Peyer's patch (tissue), 4 donors: ENCODE measurements at regions not wholly inside any gene's neighbourhood (a gene's known extent, or its start where the extent isn't known, plus 50 kb on each side); places are given as distances from the start of the nearest gene placed in this dataset.

ENCODE experiments used
- DNase-seq, 3 donors: peaks; one replicate each; pipeline ENCODE4 v3.0.0-alpha.2; 2017 to 2019
- H3K27ac ChIP-seq, 4 donors: fragments of 200-600 bp; sonication (generic); one replicate each; pipeline ENCODE4 v1.5.1; 2016 to 2019
- H3K27me3 ChIP-seq, 2 donors: fragments of 200-600 bp; sonication (generic); one replicate each; pipeline ENCODE4 v1.5.1; 2019
- H3K36me3 ChIP-seq, 3 donors: fragments of 200-600 bp; sonication (generic); one replicate each; pipeline ENCODE4 v1.5.1; 2016 to 2019
- H3K4me1 ChIP-seq, 4 donors: fragments of 200-600 bp; sonication (generic); one replicate each; pipeline ENCODE4 v1.5.1; 2016 to 2019
- H3K4me3 ChIP-seq, 4 donors: fragments of 200-600 bp; sonication (generic); 1 replicate in 3 of 4; 2 replicates in 1 of 4; pipeline ENCODE4 v1.5.1; 2016 to 2019; ENCODE audit warnings: mild to moderate bottlenecking in 1 of 4
- H3K9me3 ChIP-seq, 4 donors: fragments of 200-600 bp; sonication (generic); one replicate each; pipeline ENCODE4 v1.5.1; 2016 to 2019; ENCODE audit warnings: mild to moderate bottlenecking in 1 of 4
- POLR2A ChIP-seq, 2 donors: fragments of 450-650 bp; IDR thresholded peaks; one replicate each; pipeline ENCODE4 v1.5.1; 2017; ENCODE audit warnings: antibody characterized with exemption in 2 of 2, mild to moderate bottlenecking in 2 of 2, moderate library complexity in 2 of 2
- TF ChIP-seq, protein P1 (sequence below), 6 experiments: fragments of 450-650 bp in 4 of 6; fragments of 200-600 bp in 2 of 6; sonication (generic) in 1 of 6; IDR thresholded peaks; one replicate each; pipeline ENCODE4 v1.5.1; 2017 to 2019; ENCODE audit warnings: antibody characterized with exemption in 6 of 6, mild to moderate bottlenecking in 3 of 6, moderate library complexity in 1 of 6

DNA sequence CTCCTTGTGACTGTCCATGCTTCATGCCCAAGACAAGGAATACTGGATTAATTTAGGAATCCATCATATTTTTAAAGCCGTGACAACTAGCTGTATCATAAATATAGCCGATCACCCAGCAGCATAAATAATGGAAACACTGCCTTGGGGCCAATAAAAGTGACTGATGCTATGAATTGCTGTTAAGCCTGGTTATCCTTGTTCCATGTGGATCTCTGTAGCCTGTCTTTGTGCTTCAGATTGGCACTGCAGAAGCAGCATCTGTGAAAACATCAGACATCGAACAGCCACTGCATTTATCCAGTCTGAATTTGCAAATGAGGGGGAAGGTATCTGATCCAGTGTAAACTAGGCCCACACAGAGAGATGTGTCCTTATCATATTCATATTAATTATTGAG, 1181.8 kb downstream of the SORCS1 start:
- no peaks in the 10 kb centered on the region for H3K27me3 ChIP-seq
- H3K27ac ChIP-seq: no peak overlapping the region
- no peak overlapping the region for H3K4me3 ChIP-seq
- DNase-seq: no peak
- TF ChIP-seq POLR2A (IDR thresholded peaks at IDR 0.05): no peak
- TF ChIP-seq, protein P1, sequence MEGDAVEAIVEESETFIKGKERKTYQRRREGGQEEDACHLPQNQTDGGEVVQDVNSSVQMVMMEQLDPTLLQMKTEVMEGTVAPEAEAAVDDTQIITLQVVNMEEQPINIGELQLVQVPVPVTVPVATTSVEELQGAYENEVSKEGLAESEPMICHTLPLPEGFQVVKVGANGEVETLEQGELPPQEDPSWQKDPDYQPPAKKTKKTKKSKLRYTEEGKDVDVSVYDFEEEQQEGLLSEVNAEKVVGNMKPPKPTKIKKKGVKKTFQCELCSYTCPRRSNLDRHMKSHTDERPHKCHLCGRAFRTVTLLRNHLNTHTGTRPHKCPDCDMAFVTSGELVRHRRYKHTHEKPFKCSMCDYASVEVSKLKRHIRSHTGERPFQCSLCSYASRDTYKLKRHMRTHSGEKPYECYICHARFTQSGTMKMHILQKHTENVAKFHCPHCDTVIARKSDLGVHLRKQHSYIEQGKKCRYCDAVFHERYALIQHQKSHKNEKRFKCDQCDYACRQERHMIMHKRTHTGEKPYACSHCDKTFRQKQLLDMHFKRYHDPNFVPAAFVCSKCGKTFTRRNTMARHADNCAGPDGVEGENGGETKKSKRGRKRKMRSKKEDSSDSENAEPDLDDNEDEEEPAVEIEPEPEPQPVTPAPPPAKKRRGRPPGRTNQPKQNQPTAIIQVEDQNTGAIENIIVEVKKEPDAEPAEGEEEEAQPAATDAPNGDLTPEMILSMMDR (IDR thresholded peaks at IDR 0.05): no peak
- no peaks in the 10 kb centered on the region for H3K9me3 ChIP-seq
- H3K36me3 ChIP-seq: no peaks in the 10 kb centered on the region
- H3K4me1 ChIP-seq: no peaks in the 10 kb centered on the region

DNA sequence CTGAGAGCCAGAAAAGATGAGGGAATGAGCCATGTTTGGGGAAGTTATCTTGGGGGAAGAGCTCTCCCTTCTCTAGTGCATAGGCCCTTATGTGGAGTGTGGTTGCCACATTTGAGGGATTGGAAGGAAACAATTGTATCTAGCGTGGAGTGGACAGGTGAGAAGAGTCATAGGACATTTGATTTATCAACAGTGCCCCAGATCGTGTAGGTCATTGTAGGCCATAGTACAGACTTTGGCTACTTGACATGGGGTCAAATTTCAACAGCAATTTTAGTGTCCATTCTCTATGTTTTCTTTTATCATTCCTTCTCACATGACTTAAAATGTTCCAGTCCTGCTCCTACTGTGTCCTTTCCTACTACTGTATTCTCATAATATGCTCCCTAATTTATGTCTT, 1182.8 kb downstream of the SORCS1 start:
- H3K27me3 ChIP-seq: no peaks in the 10 kb centered on the region
- DNase-seq: no peak
- H3K27ac ChIP-seq: no peak overlapping the region
- TF ChIP-seq, protein P1 (IDR thresholded peaks at IDR 0.05): no peak
- TF ChIP-seq POLR2A (IDR thresholded peaks at IDR 0.05): no peak
- no peaks in the 10 kb centered on the region for H3K4me1 ChIP-seq
- H3K4me3 ChIP-seq: no peak overlapping the region
- H3K9me3 ChIP-seq: no peaks in the 10 kb centered on the region
- no peaks in the 10 kb centered on the region for H3K36me3 ChIP-seq

DNA sequence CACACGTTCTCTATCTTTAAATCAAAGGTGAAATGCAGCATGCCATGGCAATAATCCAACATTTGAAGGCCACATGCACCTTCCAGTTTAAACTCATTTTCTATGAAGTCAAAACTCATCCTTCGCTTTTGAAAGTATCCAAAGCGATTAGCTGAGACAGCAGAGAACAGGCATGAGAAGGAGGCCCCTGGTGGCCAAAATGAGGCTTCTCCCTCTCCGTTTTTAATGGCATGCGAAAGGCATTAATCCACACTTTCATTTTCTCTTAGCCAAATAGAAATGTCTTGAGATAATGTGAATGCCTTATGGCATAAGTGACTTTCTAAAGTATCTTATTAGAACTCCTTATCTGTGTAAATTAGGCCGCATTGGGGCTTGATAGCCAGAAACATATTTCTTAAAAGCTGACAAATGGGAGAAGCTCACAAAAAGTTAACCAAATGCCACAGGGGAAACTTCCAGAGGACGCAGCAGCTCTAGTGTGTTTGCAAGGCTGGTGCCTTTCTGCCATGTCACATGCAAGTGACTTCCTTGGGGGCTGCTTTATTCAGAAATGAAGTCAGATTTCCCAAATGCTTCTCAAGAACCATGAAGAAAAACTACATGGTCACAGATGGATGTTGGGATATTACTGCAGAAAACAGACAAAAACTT, 1189.6 kb downstream of the SORCS1 start:
- no peaks in the 10 kb centered on the region for H3K27me3 ChIP-seq
- no peaks in the 10 kb centered on the region for H3K36me3 ChIP-seq
- H3K27ac ChIP-seq: peak overlapping the region in 1 of 4 donors; percentile 2
- H3K9me3 ChIP-seq: no peaks in the 10 kb centered on the region
- H3K4me1 ChIP-seq: no peaks in the 10 kb centered on the region
- DNase-seq: no peak
- no peak for TF ChIP-seq POLR2A (IDR thresholded peaks at IDR 0.05)
- TF ChIP-seq, protein P1 (IDR thresholded peaks at IDR 0.05): peak in 5 of 6 experiments; percentile 23 to 51 (median 39)
- peak overlapping the region in 1 of 4 donors; percentile 18 for H3K4me3 ChIP-seq

DNA sequence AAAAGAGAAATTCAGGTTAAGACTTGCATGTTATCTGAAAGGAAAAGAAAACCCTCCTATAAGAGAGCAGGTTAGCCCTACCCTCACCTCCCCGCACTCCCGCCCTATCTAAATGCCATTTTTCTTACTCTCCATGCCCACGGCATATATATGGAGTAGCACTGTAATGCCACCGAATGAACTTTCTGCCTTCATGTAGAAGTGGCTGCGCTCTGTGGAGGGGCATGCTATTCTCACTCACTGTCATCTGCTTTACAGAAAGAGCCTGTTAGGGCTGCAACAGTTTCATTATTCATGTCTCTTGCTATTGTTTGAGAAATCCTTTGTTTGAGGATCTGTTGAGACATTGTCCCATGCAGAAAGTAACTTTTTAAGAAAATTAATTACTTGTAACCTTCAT, 1190.6 kb downstream of the SORCS1 start:
- no peaks in the 10 kb centered on the region for H3K27me3 ChIP-seq
- no peaks in the 10 kb centered on the region for H3K9me3 ChIP-seq
- no peaks in the 10 kb centered on the region for H3K36me3 ChIP-seq
- H3K4me1 ChIP-seq: no peaks in the 10 kb centered on the region
- H3K27ac ChIP-seq: no peak overlapping the region
- no peak for DNase-seq
- TF ChIP-seq POLR2A (IDR thresholded peaks at IDR 0.05): no peak
- TF ChIP-seq, protein P1 (IDR thresholded peaks at IDR 0.05): no peak
- H3K4me3 ChIP-seq: no peak overlapping the region

DNA sequence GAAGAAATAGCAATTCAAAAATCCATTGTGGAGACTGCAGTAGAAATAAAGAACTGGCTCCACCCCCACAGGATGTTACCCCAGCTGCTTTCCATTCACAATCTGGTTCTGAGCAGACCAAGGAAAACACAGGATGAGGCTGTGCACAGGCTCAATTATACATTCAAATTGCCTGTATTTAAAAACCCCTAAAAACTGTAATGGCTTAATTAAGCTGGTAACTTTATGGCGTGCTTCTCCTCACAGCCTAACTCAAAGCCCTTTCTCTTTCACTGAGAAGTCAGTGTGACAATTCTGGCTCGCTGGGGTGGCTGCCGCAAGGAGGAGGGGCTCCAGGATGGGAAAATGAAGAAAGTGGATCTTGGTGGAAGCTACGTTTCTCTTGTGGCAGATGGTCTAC, 1191.1 kb downstream of the SORCS1 start:
- no peaks in the 10 kb centered on the region for H3K27me3 ChIP-seq
- no peak for DNase-seq
- TF ChIP-seq POLR2A (IDR thresholded peaks at IDR 0.05): no peak
- TF ChIP-seq, protein P1 (IDR thresholded peaks at IDR 0.05): no peak
- no peak overlapping the region for H3K27ac ChIP-seq
- no peaks in the 10 kb centered on the region for H3K36me3 ChIP-seq
- H3K9me3 ChIP-seq: no peaks in the 10 kb centered on the region
- no peak overlapping the region for H3K4me3 ChIP-seq
- H3K4me1 ChIP-seq: no peaks in the 10 kb centered on the region

DNA sequence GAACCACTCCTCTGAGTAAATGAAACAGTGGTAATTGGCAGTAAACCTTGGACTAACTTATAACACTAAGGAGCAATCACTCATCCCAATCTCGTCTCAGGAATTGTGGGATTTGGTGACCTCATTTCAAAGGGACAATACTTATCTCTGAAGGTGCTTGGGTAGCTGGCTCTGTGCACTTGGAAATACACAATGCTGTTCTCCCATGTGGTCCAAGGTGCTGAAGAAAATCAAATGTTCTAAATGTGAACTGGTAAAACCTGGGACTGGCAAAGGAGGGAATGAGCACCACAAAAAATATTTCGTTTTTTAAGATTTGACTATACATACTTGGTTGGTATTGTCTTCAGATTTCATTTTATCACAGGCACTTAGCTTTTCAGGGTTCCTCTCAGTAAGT, 1193.0 kb downstream of the SORCS1 start:
- TF ChIP-seq, protein P1 (IDR thresholded peaks at IDR 0.05): no peak
- TF ChIP-seq POLR2A (IDR thresholded peaks at IDR 0.05): no peak
- Histone ChIP-seq H3K4me1 (no peaks in the 10 kb centered on the region), H3K4me3 (no peak overlapping the region), H3K36me3 (no peaks in the 10 kb centered on the region), H3K27me3 (no peaks in the 10 kb centered on the region), H3K9me3 (no peaks in the 10 kb centered on the region), H3K27ac (no peak overlapping the region)
- no peak for DNase-seq
